HepG2 (cell line): ENCODE measurements at regions not wholly inside any gene's neighbourhood (a gene's known extent, or its start where the extent isn't known, plus 50 kb on each side); places are given as distances from the start of the nearest gene placed in this dataset.

Experiments used
- ATAC-seq: fragments of 200-7000 bp; cut with Tn5 transposase; 3 replicates; pipeline ENCODE4 v1.9.1; 2020; ENCODE audit warnings: mild to moderate bottlenecking, moderate library complexity
- BruUV-seq: library from RNA; stranded (reverse); fragments of 400-500 nt; replicated peaks from 2 replicates; lab custom pipeline; 2021; lab: Mats Ljungman, UMichigan
- CTCF ChIA-PET: fragments of 300-600 bp; formaldehyde crosslinking; extraction: SDS; loops from one replicate; lab custom pipeline; 2021; ENCODE audit warnings: low total read pairs, inconsistent platforms, low intra/inter-chr PET ratio; lab: Yijun Ruan, JAX
- POLR2A ChIA-PET: fragments of 350-600 bp; sonication (Branson Sonifier 250); formaldehyde crosslinking; loops from one replicate; lab custom pipeline; 2020; ENCODE audit warnings: antibody characterized with exemption, inconsistent platforms; lab: Yijun Ruan, JAX
- DNase-seq: peaks from one replicate; pipeline ENCODE4 v3.0.0-alpha.2; 2015; ENCODE audit warnings: low spot score
- FAIRE-seq: peaks from 3 replicates; lab custom pipeline; 2011; peaks lifted over from hg19 to GRCh38; lab: Jason Lieb, UNC
- H2AFZ ChIP-seq: one replicate; pipeline ENCODE4 v1.6.1; 2011; ENCODE audit warnings: low read length, inconsistent platforms
- H3K27ac ChIP-seq: fragments of 300-600 bp; 3 replicates; pipeline ENCODE4 v1.8.0; 2011; ENCODE audit warnings: mixed run types, mild to moderate bottlenecking, mixed read lengths, low read length, inconsistent platforms; ENCODE audit not compliant: insufficient read depth; ENCODE audit errors: extremely low read length
- H3K27me3 ChIP-seq, 2 experiments: fragments of 200-600 bp in 1 of 2; 2 replicates in 1 of 2; 3 replicates in 1 of 2; pipeline versions ENCODE4 v1.6.0 to v1.8.0; 2011; ENCODE audit warnings: low read length in 2 of 2, mild to moderate bottlenecking in 2 of 2, moderate library complexity in 2 of 2, inconsistent platforms in 1 of 2; ENCODE audit not compliant: insufficient read depth in 2 of 2, control insufficient read depth in 1 of 2
- H3K36me3 ChIP-seq, 2 experiments: fragments of 200-600 bp in 1 of 2; replicated peaks in 1 of 2; 2 replicates in 1 of 2; 3 replicates in 1 of 2; pipeline versions ENCODE4 v1.5.1 to v1.8.0; 2011; ENCODE audit warnings: low read length in 2 of 2, inconsistent platforms in 1 of 2; ENCODE audit not compliant: insufficient read depth in 2 of 2, control insufficient read depth in 1 of 2
- H3K4me1 ChIP-seq: 2 replicates; pipeline ENCODE4 v1.5.1; 2012; ENCODE audit warnings: low read length, inconsistent platforms; ENCODE audit not compliant: insufficient read depth
- H3K4me2 ChIP-seq: 2 replicates; pipeline ENCODE4 v1.6.0; 2011; ENCODE audit warnings: low read depth, low read length, inconsistent platforms
- H3K4me3 ChIP-seq, 3 experiments: fragments of 200-600 bp in 1 of 3; sonication (generic), shearing (Covaris generic) in 1 of 3; replicated peaks in 1 of 3; 2 replicates each; pipeline ENCODE4 v1.5.1; 2011 to 2016; ENCODE audit warnings: low read length in 3 of 3, inconsistent platforms in 2 of 3, low read depth in 2 of 3, mild to moderate bottlenecking in 2 of 3, control low read depth in 1 of 3, mixed read lengths in 1 of 3; ENCODE audit not compliant: insufficient read depth in 1 of 3
- H3K79me2 ChIP-seq: one replicate; pipeline ENCODE4 v1.6.1; 2011; ENCODE audit warnings: low read length, inconsistent platforms; ENCODE audit not compliant: insufficient read depth
- H3K9ac ChIP-seq: 2 replicates; pipeline ENCODE4 v1.6.0; 2011; ENCODE audit warnings: mild to moderate bottlenecking, low read depth, low read length, inconsistent platforms; ENCODE audit not compliant: insufficient read depth
- H3K9me3 ChIP-seq: 2 replicates; pipeline ENCODE4 v1.5.1; 2012; ENCODE audit warnings: mild to moderate bottlenecking, low read length
- H4K20me1 ChIP-seq: 2 replicates; pipeline ENCODE4 v1.6.0; 2011; ENCODE audit warnings: inconsistent platforms, mild to moderate bottlenecking, low read length, moderate library complexity; ENCODE audit not compliant: insufficient read depth
- AGO1 ChIP-seq: fragments of 200-400 bp; formaldehyde crosslinking; IDR thresholded peaks from 2 replicates; pipeline ENCODE4 v1.6.1; 2017; ENCODE audit warnings: mild to moderate bottlenecking, low read depth, low read length, moderate library complexity; ENCODE audit not compliant: poor library complexity, severe bottlenecking
- ARNTL ChIP-seq: sonication (generic); formaldehyde crosslinking; IDR thresholded peaks from 2 replicates; pipeline ENCODE4 v1.4.0; 2020; ENCODE audit warnings: mild to moderate bottlenecking, missing genetic modification reagents
- CHCHD3 ChIP-seq: sonication (generic); formaldehyde crosslinking; IDR thresholded peaks from 2 replicates; pipeline ENCODE4 v1.8.0; 2022; ENCODE audit warnings: mild to moderate bottlenecking, missing genetic modification reagents, moderate library complexity
- HCFC1 ChIP-seq: fragments of 150-350 bp; IDR thresholded peaks from 2 replicates; pipeline ENCODE4 v1.6.1; 2014; ENCODE audit warnings: low read depth, low read length
- RBAK ChIP-seq: sonication (generic); formaldehyde crosslinking; IDR thresholded peaks from 2 replicates; pipeline ENCODE4 v1.5.1; 2020; ENCODE audit warnings: mild to moderate bottlenecking, missing genetic modification reagents
- RXRB ChIP-seq: IDR thresholded peaks from 2 replicates; pipeline ENCODE4 v1.6.1; 2016; ENCODE audit warnings: borderline replicate concordance, missing genetic modification reagents, missing compliant biosample characterization
- SPEN ChIP-seq: sonication (generic); formaldehyde crosslinking; IDR thresholded peaks from 2 replicates; pipeline ENCODE4 v1.5.1; 2020; ENCODE audit warnings: low read depth, mild to moderate bottlenecking, missing genetic modification reagents
- ZMYM3 ChIP-seq: sonication (generic); formaldehyde crosslinking; IDR thresholded peaks from 2 replicates; pipeline ENCODE4 v1.5.1; 2020; ENCODE audit warnings: mild to moderate bottlenecking, missing genetic modification reagents
- ZNF550 ChIP-seq: sonication (generic); formaldehyde crosslinking; IDR thresholded peaks from 2 replicates; pipeline ENCODE4 v1.4.0; 2020; ENCODE audit warnings: mild to moderate bottlenecking, missing genetic modification reagents, borderline replicate concordance
- ZZZ3 ChIP-seq: sonication (generic); formaldehyde crosslinking; IDR thresholded peaks from 2 replicates; pipeline ENCODE4 v1.4.0; 2020; ENCODE audit warnings: missing genetic modification reagents, mild to moderate bottlenecking, borderline replicate concordance
- WGBS: methylation state at CpG from one replicate; pipeline ENCODE4 v1.1.6; 2017; ENCODE audit warnings: low lambda C conversion rate; 5-methylcytosine and 5-hydroxymethylcytosine counted together
- in situ Hi-C: cut with HindIII; loops from 2 replicates; pipeline ENCODE4 v1.10.0; 2017; ENCODE audit warnings: low pct_unique_long_range_greater_than_20kb; ENCODE audit not compliant: extremely low pct_ligation_motif_present
- intact Hi-C: fragments of 100-400 bp; cut with micrococcal nuclease; formaldehyde crosslinking; loops from one replicate; pipeline ENCODE4 v1.10.0; 2022; ENCODE audit not compliant: unreplicated experiment
- TF ChIP-seq, protein P1 (sequence below): sonication (generic); formaldehyde crosslinking; IDR thresholded peaks from 2 replicates; pipeline ENCODE4 v1.4.0; 2020; ENCODE audit warnings: mild to moderate bottlenecking, missing genetic modification reagents
- TF ChIP-seq, protein P2 (sequence below), 2 experiments: fragments of 450-650 bp in 1 of 2; sonication (generic) in 1 of 2; formaldehyde crosslinking in 1 of 2; IDR thresholded peaks; 2 replicates each; pipeline versions ENCODE4 v1.6.1 to v1.8.0; 2016 to 2022; ENCODE audit warnings: antibody characterized with exemption in 1 of 2, mild to moderate bottlenecking in 1 of 2, missing genetic modification reagents in 1 of 2

GRCh38 chr4:25506032-25506571, 129.0 kb downstream of the ANAPC4 start (continued):
- TF ChIP-seq CHCHD3 (CRISPR knock-in tag), result no peak
- TF ChIP-seq RXRB (CRISPR knock-in tag), result no peak
- TF ChIP-seq, all 625 proteins: peak for 0

DNA sequence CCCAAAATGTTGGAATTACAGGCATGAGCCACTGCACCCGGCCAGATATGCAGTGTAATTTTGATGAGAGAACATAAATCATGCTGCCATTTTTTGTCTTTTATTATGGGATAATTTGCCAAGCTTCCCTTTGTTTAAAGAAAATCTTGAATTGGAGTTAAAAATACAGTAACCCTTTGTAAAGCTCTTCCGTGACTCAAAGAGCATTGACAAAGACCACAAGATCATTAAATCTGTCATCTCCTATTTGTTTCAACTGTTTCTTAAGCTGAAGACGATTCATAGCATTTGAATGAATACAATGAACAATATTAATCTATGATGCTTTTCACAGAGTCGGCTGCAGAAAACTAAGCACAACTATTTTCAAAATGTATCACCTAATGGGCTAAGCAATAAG, 132.6 kb downstream of the ANAPC4 start:
- DNase-seq (no peak), ATAC-seq (no peak), FAIRE-seq (no peak)
- Histone ChIP-seq H3K36me3 (no peaks in the 10 kb centered on the region), H3K4me3 (no peak overlapping the region), H2AFZ (no peak overlapping the region), H3K27me3 (no peaks in the 10 kb centered on the region), H3K79me2 (no peaks in the 10 kb centered on the region), H3K9me3 (no peaks in the 10 kb centered on the region), H3K9ac (no peak overlapping the region), H3K27ac (no peak overlapping the region), H4K20me1 (no peaks in the 10 kb centered on the region), H3K4me1 (no peaks in the 10 kb centered on the region), H3K4me2 (no peak overlapping the region)
- BruUV-seq, result no TSS peak
- WGBS, result 14% methylated on average over 4 of the region's 4 CpGs
- POLR2A ChIA-PET, result no interaction called here
- in situ Hi-C loops (no loop called here), intact Hi-C loops (no loop called here)
- CTCF ChIA-PET, result no interaction called here
- no peak for TF ChIP-seq AGO1
- no peak for TF ChIP-seq HCFC1
- no peak for TF ChIP-seq ARNTL
- TF ChIP-seq ZZZ3 (CRISPR knock-in tag), result no peak
- TF ChIP-seq SPEN (CRISPR knock-in tag), result no peak
- TF ChIP-seq, protein P1, sequence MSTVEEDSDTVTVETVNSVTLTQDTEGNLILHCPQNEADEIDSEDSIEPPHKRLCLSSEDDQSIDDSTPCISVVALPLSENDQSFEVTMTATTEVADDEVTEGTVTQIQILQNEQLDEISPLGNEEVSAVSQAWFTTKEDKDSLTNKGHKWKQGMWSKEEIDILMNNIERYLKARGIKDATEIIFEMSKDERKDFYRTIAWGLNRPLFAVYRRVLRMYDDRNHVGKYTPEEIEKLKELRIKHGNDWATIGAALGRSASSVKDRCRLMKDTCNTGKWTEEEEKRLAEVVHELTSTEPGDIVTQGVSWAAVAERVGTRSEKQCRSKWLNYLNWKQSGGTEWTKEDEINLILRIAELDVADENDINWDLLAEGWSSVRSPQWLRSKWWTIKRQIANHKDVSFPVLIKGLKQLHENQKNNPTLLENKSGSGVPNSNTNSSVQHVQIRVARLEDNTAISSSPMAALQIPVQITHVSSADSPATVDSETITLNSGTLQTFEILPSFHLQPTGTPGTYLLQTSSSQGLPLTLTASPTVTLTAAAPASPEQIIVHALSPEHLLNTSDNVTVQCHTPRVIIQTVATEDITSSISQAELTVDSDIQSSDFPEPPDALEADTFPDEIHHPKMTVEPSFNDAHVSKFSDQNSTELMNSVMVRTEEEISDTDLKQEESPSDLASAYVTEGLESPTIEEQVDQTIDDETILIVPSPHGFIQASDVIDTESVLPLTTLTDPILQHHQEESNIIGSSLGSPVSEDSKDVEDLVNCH (CRISPR knock-in tag), result no peak
- TF ChIP-seq RXRB (CRISPR knock-in tag), result no peak
- TF ChIP-seq ZMYM3 (CRISPR knock-in tag), result no peak
- TF ChIP-seq, protein P2, sequence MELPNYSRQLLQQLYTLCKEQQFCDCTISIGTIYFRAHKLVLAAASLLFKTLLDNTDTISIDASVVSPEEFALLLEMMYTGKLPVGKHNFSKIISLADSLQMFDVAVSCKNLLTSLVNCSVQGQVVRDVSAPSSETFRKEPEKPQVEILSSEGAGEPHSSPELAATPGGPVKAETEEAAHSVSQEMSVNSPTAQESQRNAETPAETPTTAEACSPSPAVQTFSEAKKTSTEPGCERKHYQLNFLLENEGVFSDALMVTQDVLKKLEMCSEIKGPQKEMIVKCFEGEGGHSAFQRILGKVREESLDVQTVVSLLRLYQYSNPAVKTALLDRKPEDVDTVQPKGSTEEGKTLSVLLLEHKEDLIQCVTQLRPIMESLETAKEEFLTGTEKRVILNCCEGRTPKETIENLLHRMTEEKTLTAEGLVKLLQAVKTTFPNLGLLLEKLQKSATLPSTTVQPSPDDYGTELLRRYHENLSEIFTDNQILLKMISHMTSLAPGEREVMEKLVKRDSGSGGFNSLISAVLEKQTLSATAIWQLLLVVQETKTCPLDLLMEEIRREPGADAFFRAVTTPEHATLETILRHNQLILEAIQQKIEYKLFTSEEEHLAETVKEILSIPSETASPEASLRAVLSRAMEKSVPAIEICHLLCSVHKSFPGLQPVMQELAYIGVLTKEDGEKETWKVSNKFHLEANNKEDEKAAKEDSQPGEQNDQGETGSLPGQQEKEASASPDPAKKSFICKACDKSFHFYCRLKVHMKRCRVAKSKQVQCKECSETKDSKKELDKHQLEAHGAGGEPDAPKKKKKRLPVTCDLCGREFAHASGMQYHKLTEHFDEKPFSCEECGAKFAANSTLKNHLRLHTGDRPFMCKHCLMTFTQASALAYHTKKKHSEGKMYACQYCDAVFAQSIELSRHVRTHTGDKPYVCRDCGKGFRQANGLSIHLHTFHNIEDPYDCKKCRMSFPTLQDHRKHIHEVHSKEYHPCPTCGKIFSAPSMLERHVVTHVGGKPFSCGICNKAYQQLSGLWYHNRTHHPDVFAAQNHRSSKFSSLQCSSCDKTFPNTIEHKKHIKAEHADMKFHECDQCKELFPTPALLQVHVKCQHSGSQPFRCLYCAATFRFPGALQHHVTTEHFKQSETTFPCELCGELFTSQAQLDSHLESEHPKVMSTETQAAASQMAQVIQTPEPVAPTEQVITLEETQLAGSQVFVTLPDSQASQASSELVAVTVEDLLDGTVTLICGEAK (IDR thresholded peaks at IDR 0.05), result no peak
- TF ChIP-seq, protein P2 (CRISPR knock-in tag; IDR thresholded peaks at IDR 0.05), result no peak
- no peak for TF ChIP-seq ZNF550
- no peak for TF ChIP-seq RBAK (CRISPR knock-in tag)
